Thoracic aorta (tissue), 2 donors: ENCODE measurements at regions not wholly inside any gene's neighbourhood (a gene's known extent, or its start where the extent isn't known, plus 50 kb on each side); places are given as distances from the start of the nearest gene placed in this dataset.
"Not testable (repeated sequence)": the region's sequence is repeated elsewhere in the genome, so short reads cannot be mapped to it uniquely, and the experiment has no call there.

Experiments
- ATAC-seq: fragments of 150-250 bp; one replicate; pipeline ENCODE4 v1.8.0; 2017; ENCODE audit warnings: low read depth; ENCODE audit not compliant: insufficient number of reproducible peaks, low FRiP score
- DNase-seq: peaks from one replicate; pipeline ENCODE4 v3.0.0-alpha.2; 2020; ENCODE audit warnings: low spot score
- H3K27ac ChIP-seq, 2 donors: fragments of 200-600 bp; sonication (generic); 1 replicate in 1 of 2; 2 replicates in 1 of 2; pipeline ENCODE4 v1.5.1; 2016; ENCODE audit warnings: mild to moderate bottlenecking in 2 of 2, moderate library complexity in 2 of 2
- H3K27me3 ChIP-seq: fragments of 200-600 bp; sonication (generic); replicated peaks from 2 replicates; pipeline ENCODE4 v1.6.0; 2016; ENCODE audit warnings: mild to moderate bottlenecking; ENCODE audit not compliant: insufficient read depth
- H3K36me3 ChIP-seq: fragments of 200-600 bp; sonication (generic); one replicate; pipeline ENCODE4 v1.5.1; 2016
- H3K4me1 ChIP-seq, 2 donors: fragments of 200-600 bp; sonication (generic); 1 replicate in 1 of 2; 2 replicates in 1 of 2; pipeline versions ENCODE4 v1.5.1 to v1.6.0; 2016; ENCODE audit warnings: low read depth in 2 of 2, mild to moderate bottlenecking in 1 of 2; ENCODE audit not compliant: control insufficient read depth in 1 of 2
- H3K4me3 ChIP-seq: fragments of 200-600 bp; sonication (generic); 2 replicates; pipeline ENCODE4 v1.5.1; 2016; ENCODE audit warnings: mild to moderate bottlenecking
- H3K9me3 ChIP-seq: fragments of 200-600 bp; sonication (generic); 2 replicates; pipeline ENCODE4 v1.5.1; 2016
- TF ChIP-seq, protein P1 (sequence below): fragments of 200-600 bp; sonication (generic); IDR thresholded peaks from one replicate; pipeline ENCODE4 v1.5.1; 2019; ENCODE audit warnings: antibody characterized with exemption

DNA sequence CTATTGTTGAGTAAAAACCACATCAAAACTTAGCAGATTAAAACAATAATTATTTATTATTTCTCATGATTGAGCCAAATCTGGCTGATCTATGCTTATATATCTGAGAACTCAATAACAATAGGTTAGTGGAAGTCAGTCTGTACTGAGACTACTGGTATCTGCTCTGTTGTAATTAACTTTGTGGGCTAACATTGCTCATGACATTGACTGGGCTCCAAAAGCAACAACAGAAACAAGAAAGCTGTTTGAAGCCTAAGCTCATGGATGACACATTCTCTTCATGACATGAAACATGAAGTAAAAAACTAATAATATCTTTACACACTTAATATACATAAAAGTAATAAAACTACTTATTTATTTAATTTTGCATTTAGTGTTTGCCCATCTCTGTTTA lies 649.3 kb downstream of the PRIM2 start:
- not testable (repeated sequence) for H3K27ac ChIP-seq

DNA sequence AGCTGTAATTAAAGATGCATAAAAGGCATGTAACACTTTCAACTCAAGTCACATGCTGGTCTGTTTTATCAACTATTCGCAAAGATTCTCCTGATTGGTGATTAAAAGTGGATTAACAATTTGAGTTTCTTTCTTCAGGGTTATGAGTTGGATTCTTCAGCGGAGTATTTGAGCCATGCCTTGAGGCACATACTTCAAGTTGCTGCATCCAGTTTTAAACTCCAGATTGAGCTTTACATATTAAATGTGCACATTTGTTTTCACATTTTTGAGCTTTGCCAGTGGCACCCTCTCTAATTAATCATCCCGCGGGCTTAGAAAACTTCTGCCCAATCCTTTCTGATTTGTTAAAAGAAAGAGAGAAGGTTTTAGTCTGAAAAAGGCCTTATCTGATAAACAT lies 654.5 kb downstream of the PRIM2 start:
- not testable (repeated sequence) for H3K27me3 ChIP-seq, DNase-seq, ATAC-seq, H3K27ac ChIP-seq, H3K36me3 ChIP-seq, H3K9me3 ChIP-seq, H3K4me3 ChIP-seq, H3K4me1 ChIP-seq

More for the DNA sequence above, 649.3 kb downstream of the PRIM2 start:
- not testable (repeated sequence) for H3K27me3 ChIP-seq, H3K9me3 ChIP-seq, DNase-seq, H3K4me1 ChIP-seq, H3K4me3 ChIP-seq, H3K36me3 ChIP-seq, ATAC-seq

DNA sequence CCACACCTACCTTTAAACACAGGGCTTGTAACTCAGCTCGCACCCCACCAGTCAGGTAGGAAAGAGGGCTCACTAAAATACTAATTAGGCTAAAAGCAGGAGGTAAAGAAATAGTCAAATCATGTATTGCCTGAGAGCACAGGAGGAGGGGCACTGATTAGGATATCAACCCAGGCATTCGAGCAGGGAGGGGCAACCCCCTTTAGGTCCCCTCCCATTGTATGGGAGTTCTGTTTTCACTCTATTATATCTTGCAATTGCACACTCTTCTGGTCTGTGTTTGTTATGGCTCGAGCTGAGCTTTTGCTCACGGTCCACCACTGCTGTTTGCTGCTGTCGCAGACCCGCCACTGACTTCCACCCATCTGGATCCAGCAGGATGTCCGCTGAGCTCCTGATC lies 657.2 kb downstream of the PRIM2 start:
- H3K27ac ChIP-seq, result no peak overlapping the region
- no peaks in the 10 kb centered on the region for H3K4me1 ChIP-seq
- H3K4me3 ChIP-seq, result no peak overlapping the region
- H3K36me3 ChIP-seq, result no peaks in the 10 kb centered on the region
- TF ChIP-seq, protein P1, sequence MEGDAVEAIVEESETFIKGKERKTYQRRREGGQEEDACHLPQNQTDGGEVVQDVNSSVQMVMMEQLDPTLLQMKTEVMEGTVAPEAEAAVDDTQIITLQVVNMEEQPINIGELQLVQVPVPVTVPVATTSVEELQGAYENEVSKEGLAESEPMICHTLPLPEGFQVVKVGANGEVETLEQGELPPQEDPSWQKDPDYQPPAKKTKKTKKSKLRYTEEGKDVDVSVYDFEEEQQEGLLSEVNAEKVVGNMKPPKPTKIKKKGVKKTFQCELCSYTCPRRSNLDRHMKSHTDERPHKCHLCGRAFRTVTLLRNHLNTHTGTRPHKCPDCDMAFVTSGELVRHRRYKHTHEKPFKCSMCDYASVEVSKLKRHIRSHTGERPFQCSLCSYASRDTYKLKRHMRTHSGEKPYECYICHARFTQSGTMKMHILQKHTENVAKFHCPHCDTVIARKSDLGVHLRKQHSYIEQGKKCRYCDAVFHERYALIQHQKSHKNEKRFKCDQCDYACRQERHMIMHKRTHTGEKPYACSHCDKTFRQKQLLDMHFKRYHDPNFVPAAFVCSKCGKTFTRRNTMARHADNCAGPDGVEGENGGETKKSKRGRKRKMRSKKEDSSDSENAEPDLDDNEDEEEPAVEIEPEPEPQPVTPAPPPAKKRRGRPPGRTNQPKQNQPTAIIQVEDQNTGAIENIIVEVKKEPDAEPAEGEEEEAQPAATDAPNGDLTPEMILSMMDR, result no peak
- no peaks in the 10 kb centered on the region for H3K27me3 ChIP-seq
- ATAC-seq (no peak), DNase-seq (no peak)
- H3K9me3 ChIP-seq, result no peaks in the 10 kb centered on the region

DNA sequence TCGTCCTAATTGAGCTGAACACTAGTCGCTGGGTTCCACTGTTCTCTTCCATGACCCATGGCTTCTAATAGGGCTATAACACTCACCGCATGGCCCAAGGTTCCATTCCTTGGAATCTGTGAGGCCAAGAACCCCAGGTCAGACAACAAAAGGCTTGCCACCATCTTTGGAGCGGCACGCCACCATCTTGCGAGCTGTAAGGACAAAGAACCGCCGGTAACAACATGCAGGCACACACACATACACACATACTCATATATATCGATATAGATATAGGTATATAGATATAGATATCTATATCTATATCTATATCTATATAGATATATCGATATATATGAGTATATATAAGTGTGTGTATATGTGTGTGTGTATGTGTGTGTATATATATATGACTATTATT lies 657.7 kb downstream of the PRIM2 start:
- H3K27ac ChIP-seq, H3K4me3 ChIP-seq, H3K36me3 ChIP-seq, ATAC-seq, DNase-seq, H3K27me3 ChIP-seq, H3K4me1 ChIP-seq, H3K9me3 ChIP-seq: not testable (repeated sequence)

DNA sequence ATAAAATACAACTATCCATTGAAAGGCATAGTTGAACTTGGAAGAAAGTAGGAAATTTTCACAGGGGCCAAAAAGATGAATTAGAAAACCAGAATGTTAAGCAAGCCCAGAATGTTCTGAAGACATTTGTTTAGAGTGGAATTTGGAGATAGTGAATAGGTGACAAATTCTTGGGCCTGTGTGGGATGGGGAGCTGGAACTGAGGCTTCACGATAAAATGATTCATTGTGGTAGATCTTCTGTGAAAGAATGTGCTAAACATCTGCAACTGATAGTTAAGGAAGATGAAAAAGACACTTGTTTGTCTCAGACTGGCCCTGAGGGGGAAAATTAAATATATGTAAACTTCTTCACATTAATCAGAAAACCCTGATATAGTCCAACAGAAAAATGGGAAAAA lies 658.9 kb downstream of the PRIM2 start:
- not testable (repeated sequence) for H3K4me1 ChIP-seq, H3K9me3 ChIP-seq, H3K36me3 ChIP-seq, H3K27ac ChIP-seq, H3K4me3 ChIP-seq, DNase-seq, ATAC-seq, H3K27me3 ChIP-seq

DNA sequence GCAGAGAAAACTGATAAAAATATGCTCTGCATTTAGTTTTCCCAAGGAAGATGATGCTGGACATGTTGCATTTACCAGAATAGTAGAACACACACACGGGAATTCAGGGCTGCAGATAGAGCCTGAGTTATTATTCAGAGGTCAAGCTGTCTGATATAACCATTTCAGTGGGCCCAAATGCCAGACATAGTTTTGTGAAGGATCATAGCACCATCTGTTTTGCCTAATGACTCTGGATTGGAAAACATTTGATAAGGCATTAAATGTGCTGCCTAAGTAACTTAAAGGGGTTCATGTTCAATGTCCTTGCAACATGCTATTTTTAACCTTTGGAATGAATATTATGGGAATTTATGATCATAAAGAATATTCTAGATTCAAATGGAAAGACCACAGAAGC lies 666.2 kb downstream of the PRIM2 start:
- H3K4me1 ChIP-seq, DNase-seq, H3K27me3 ChIP-seq, ATAC-seq, H3K27ac ChIP-seq, H3K4me3 ChIP-seq, H3K36me3 ChIP-seq, H3K9me3 ChIP-seq: not testable (repeated sequence)

DNA sequence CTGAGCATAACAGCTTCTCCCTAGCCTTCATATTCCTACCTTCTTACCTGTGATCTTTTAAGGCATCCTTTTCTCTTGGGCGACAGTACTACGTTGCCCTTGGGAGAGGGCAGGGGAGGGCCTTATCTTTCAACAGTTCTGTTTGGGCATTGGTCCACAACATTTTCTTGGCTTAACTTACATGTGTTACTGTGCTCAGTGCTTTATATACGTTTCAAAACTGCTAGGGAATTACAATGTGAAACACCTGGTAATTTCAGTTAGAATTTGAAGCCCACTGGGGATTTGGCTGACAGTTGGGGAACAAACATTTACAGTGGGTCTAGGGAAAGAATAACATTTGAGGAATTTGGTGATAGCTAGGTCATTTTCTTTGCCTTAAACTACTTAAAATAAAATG lies 667.1 kb downstream of the PRIM2 start:
- not testable (repeated sequence) for H3K9me3 ChIP-seq, H3K36me3 ChIP-seq, DNase-seq, ATAC-seq, H3K27ac ChIP-seq, H3K4me1 ChIP-seq, H3K4me3 ChIP-seq, H3K27me3 ChIP-seq

DNA sequence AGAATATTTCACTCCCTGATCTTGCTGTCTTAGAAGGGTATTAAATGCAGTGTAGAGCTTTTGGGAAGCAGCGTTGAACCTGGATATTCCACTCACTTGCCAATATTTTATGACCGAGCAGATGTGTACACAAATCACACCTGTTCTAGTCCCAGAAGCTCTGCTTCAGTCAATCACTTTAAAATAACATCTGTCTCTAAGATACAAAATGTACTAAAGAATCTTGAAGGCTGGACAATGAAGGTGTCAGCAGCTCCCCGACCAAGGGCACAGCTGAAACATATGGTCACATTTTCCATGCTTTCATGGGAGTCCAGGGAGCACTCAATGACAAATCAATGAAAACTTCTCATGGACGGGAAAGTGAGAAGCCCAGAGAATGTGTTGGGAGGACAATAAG lies 668.3 kb downstream of the PRIM2 start:
- H3K9me3 ChIP-seq, H3K27ac ChIP-seq, H3K27me3 ChIP-seq, ATAC-seq, H3K4me3 ChIP-seq, H3K36me3 ChIP-seq, H3K4me1 ChIP-seq, DNase-seq: not testable (repeated sequence)

DNA sequence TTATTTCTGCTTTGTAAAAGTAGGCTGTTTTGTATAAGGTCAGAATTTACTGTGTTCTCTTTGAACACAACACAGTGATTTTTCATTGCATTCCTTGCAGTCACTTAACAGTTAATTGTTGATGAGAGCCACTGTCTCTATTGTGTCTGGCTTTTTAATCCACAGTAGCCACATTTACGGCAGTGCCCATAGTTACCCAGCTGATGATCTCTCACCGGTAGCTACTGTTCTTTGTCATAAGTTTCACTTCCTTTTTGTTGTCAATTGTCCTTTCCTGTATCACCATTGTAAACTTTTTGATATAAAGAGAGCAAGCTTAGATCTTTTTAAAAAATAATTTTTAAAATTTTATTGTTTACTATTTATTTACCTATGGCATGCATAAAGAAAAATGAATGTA lies 669.2 kb downstream of the PRIM2 start:
- not testable (repeated sequence) for H3K27ac ChIP-seq, H3K4me3 ChIP-seq, H3K4me1 ChIP-seq, H3K27me3 ChIP-seq, DNase-seq, ATAC-seq, H3K36me3 ChIP-seq, H3K9me3 ChIP-seq

DNA sequence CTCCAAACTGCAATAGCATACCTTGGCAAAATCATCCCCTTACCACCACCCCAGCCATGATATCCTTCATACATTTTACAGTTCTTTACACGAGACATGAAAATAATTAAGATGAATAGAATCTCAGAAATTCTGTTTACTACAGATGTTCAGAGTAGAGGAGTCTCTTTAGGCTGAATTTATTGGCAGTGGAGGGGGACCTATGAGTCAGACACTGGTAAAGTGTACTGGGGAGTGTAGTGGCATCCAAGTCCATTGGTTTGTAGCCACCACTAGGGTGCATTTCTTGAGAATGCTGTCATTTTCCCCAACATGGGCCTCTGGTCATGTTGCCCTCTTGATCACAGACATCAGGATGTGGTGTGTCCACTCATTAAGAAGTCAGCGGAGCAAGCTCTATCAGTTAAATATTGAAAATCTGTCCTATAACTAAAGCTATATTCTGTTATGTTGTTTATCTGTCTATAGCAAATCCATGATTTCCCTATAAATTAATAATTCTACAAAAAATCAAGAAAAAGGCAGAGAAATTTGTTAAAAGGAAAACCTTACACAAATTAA lies 672.2 kb downstream of the PRIM2 start:
- not testable (repeated sequence) for H3K4me3 ChIP-seq, H3K9me3 ChIP-seq, H3K4me1 ChIP-seq, ATAC-seq, DNase-seq, H3K36me3 ChIP-seq, H3K27ac ChIP-seq, H3K27me3 ChIP-seq

DNA sequence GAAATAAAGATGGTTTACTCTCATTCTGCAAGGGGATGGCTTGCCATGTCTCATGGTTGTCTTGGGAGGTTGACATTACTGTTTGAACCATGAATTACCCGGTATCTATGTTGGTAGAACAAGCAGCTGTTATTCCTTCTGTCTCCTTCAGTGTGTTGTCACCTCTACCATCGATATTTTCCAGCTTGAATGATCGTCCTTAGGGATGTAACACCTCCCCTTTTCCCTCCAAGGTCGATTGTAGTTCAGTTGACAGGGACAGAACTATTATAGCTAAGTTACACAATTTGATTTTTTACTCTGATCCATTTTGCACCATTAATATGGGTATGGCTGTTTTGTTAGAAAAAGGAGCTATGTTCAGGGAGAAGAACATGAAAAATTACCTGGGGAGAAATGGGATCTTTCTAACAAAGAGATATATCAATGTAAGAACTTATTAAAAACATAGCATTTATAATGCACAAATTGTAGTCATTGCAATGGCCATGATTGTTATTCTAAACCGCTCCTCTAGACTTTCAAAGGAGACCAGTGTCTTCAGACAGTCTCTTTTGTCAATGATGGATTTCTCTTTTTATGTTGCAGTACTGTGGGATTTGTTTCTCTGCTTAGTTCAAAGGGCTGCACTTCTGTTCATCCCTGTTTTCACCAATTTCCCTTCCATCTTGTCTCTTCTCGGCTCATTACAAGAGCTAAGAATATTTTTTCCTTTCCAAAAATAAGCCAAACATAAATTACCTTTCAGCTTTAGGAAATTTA lies 681.6 kb downstream of the PRIM2 start:
- not testable (repeated sequence) for H3K27ac ChIP-seq, DNase-seq, H3K4me3 ChIP-seq, H3K27me3 ChIP-seq, H3K36me3 ChIP-seq, H3K9me3 ChIP-seq, H3K4me1 ChIP-seq, ATAC-seq

DNA sequence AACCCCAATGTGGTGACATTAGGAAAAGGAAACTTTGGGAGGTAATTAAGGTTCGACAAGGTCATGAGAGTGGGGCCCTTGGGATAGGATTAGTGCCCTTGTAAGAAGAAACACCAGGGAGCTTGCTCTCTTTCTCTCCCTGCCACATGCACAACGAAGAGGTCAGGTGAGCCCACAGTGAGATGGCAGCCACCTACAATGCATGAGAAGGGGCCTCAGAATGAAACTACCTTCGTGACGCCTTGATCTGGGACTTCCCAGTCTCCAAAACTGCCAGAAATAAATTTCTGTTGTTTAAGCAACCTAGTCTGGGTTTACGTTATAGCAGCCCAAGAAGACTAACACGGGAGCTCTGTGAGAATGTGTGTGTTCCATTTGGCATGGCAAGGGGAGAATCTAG lies 682.8 kb downstream of the PRIM2 start:
- not testable (repeated sequence) for H3K36me3 ChIP-seq, ATAC-seq, H3K4me3 ChIP-seq

More for the DNA sequence above, 682.8 kb downstream of the PRIM2 start:
- not testable (repeated sequence) for H3K27me3 ChIP-seq, H3K9me3 ChIP-seq, H3K4me1 ChIP-seq, DNase-seq, H3K27ac ChIP-seq
